Loucy (cell line): ENCODE measurements at regions not wholly inside any gene's neighbourhood (a gene's known extent, or its start where the extent isn't known, plus 50 kb on each side); places are given as distances from the start of the nearest gene placed in this dataset.

Experiments
- H2AFZ ChIP-seq: fragments of 200-600 bp; sonication (generic); 2 replicates; pipeline ENCODE4 v1.6.0; 2016; ENCODE audit warnings: antibody characterized with exemption, mild to moderate bottlenecking, low read length, moderate library complexity
- H3F3A ChIP-seq: fragments of 200-600 bp; 2 replicates; pipeline ENCODE4 v1.6.0; 2016; ENCODE audit warnings: antibody characterized with exemption, low read depth, mild to moderate bottlenecking
- H3K27me3 ChIP-seq: fragments of 200-600 bp; sonication (generic); 2 replicates; pipeline ENCODE4 v1.6.1; 2014; ENCODE audit warnings: low read length, mild to moderate bottlenecking; ENCODE audit not compliant: insufficient read depth, poor library complexity, severe bottlenecking
- H3K36me3 ChIP-seq: fragments of 200-600 bp; sonication (generic); 2 replicates; pipeline ENCODE4 v1.6.1; 2016; ENCODE audit warnings: low read length; ENCODE audit not compliant: insufficient read depth
- H3K4me1 ChIP-seq: fragments of 200-600 bp; sonication (generic); 2 replicates; pipeline ENCODE4 v1.5.1; 2014; ENCODE audit warnings: low read length, mild to moderate bottlenecking; ENCODE audit not compliant: insufficient read depth, poor library complexity, severe bottlenecking
- H3K4me2 ChIP-seq: fragments of 200-600 bp; sonication (generic); 2 replicates; pipeline ENCODE4 v1.6.0; 2014; ENCODE audit warnings: antibody characterized with exemption, low read length, low read depth, mild to moderate bottlenecking; ENCODE audit not compliant: poor library complexity, severe bottlenecking
- H3K4me3 ChIP-seq: fragments of 200-600 bp; sonication (generic); 2 replicates; pipeline ENCODE4 v1.5.1; 2014; ENCODE audit warnings: low read length, mild to moderate bottlenecking, mixed read lengths; ENCODE audit not compliant: poor library complexity, severe bottlenecking
- H3K79me2 ChIP-seq: fragments of 200-600 bp; sonication (generic); 2 replicates; pipeline ENCODE4 v1.6.1; 2014; ENCODE audit warnings: low read length; ENCODE audit not compliant: insufficient read depth
- H3K9ac ChIP-seq: fragments of 200-600 bp; sonication (generic); 2 replicates; pipeline ENCODE4 v1.6.0; 2014; ENCODE audit warnings: mild to moderate bottlenecking, low read depth, low read length, moderate library complexity; ENCODE audit not compliant: poor library complexity, severe bottlenecking
- H3K9me2 ChIP-seq: fragments of 200-600 bp; sonication (generic); replicated peaks from 2 replicates; pipeline ENCODE4 v1.6.1; 2016; ENCODE audit warnings: low read depth, low read length, mixed read lengths
- H3K9me3 ChIP-seq: fragments of 200-600 bp; sonication (generic); 2 replicates; pipeline ENCODE4 v1.6.1; 2014; ENCODE audit warnings: mild to moderate bottlenecking, antibody characterized with exemption, low read length, low read depth; ENCODE audit not compliant: insufficient read depth
- H4K20me1 ChIP-seq: fragments of 200-600 bp; sonication (generic); 2 replicates; pipeline ENCODE4 v1.6.0; 2014; ENCODE audit warnings: antibody characterized with exemption, low read length, mild to moderate bottlenecking; ENCODE audit not compliant: insufficient read depth, poor library complexity, severe bottlenecking
- CTCF ChIP-seq: fragments of 200-600 bp; sonication (generic); conservative IDR thresholded peaks from 2 replicates; pipeline ENCODE4 v1.5.1; 2014; ENCODE audit warnings: mild to moderate bottlenecking, antibody characterized with exemption, low read length
- EZH2phosphoT487 ChIP-seq: fragments of 200-600 bp; IDR thresholded peaks from 2 replicates; pipeline ENCODE4 v1.6.1; 2018; ENCODE audit warnings: antibody characterized with exemption, mild to moderate bottlenecking, moderate library complexity, borderline replicate concordance

DNA sequence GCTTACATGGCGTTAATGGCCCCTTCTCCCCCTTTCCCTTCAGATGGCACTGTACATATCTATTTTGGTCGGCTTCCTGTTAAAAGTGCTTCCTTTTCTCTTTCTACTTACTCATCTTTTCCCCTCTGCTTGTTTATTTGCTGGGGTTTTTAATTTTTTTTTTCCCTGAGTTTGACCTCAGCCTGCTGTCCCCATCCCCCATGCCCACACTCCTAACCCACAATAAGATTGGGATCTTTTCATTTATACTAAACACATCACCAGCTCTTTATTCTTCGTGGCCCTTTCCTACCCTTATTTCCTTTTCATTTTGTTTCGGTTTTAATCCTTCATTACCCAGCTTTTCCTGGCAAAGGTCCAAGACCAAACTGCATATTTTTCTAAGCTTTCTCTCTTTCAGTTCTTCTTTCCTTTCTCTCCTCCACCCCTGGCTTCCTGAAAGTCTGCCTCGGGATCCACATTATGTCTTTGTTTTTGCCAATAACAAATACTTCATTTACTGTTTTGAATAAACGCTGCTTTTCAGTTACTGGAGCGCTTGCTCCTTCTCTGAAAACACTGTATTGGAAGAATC lies 152.0 kb upstream of the USP9X start:
- peak overlapping the region; percentile 73 for H2AFZ ChIP-seq
- no peaks in the 10 kb centered on the region for H3K36me3 ChIP-seq
- H4K20me1 ChIP-seq = no peaks in the 10 kb centered on the region
- H3F3A ChIP-seq = no peaks in the 10 kb centered on the region
- no peaks in the 10 kb centered on the region for H3K79me2 ChIP-seq
- no peaks in the 10 kb centered on the region for H3K9me2 ChIP-seq
- no peaks in the 10 kb centered on the region for H3K27me3 ChIP-seq
- H3K9me3 ChIP-seq = no peaks in the 10 kb centered on the region
- no peak for TF ChIP-seq EZH2phosphoT487
- TF ChIP-seq CTCF = no peak
- H3K9ac ChIP-seq = peak overlapping the region; percentile 65
- peak overlapping the region; percentile 66 for H3K4me3 ChIP-seq
- H3K4me1 ChIP-seq = peaks cover 9% of the 10 kb centered on the region
- peak overlapping the region; percentile 69 for H3K4me2 ChIP-seq

- H3K4me1 ChIP-seq = peaks cover 9% of the 10 kb centered on the region
- H3K27me3 ChIP-seq = no peaks in the 10 kb centered on the region
- no peaks in the 10 kb centered on the region for H3K36me3 ChIP-seq
- no peaks in the 10 kb centered on the region for H3F3A ChIP-seq
- H3K9me2 ChIP-seq = no peaks in the 10 kb centered on the region
- no peaks in the 10 kb centered on the region for H4K20me1 ChIP-seq
- H3K4me2 ChIP-seq = peak overlapping the region; percentile 69
- H3K9me3 ChIP-seq = no peaks in the 10 kb centered on the region
- peak overlapping the region; percentile 65 for H3K9ac ChIP-seq
- peak overlapping the region; percentile 66 for H3K4me3 ChIP-seq
- H3K79me2 ChIP-seq = no peaks in the 10 kb centered on the region
- TF ChIP-seq EZH2phosphoT487 (no peak), CTCF (no peak)
- H2AFZ ChIP-seq = peak overlapping the region; percentile 73
Observed at GRCh38 chrX:40933706-40934425, 151.4 kb upstream of the USP9X start.

DNA sequence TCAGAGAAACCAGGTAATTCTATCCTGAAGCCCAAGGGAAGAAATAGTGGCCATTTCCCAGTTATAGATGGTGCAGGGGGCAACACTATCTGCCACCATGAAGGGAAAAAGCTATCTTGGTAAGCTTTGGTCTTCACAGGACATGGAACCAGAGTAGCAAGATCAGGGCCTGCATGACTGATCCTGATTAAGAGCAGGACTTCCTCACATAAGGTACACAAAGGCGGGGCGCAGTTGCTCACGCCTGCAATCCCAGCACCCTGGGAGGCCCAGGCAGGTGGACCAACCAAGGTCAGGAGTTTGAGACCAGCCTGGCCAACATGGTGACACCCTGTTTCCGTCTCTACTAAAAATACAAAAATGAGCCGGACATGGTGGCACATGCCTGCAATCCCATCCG lies 148.4 kb upstream of the USP9X start:
- Histone ChIP-seq H3K79me2 (no peaks in the 10 kb centered on the region), H3K27me3 (no peaks in the 10 kb centered on the region), H4K20me1 (no peaks in the 10 kb centered on the region), H3K4me2 (no peak overlapping the region), H3K4me3 (no peak overlapping the region), H3K9me3 (no peaks in the 10 kb centered on the region), H3K36me3 (no peaks in the 10 kb centered on the region), H2AFZ (no peak overlapping the region), H3K9me2 (no peaks in the 10 kb centered on the region), H3K9ac (no peak overlapping the region), H3F3A (no peaks in the 10 kb centered on the region), H3K4me1 (peaks cover 9% of the 10 kb centered on the region)
- no peak for TF ChIP-seq CTCF
- TF ChIP-seq EZH2phosphoT487 = no peak
